Esophagus squamous epithelium (tissue), 5 donors: ENCODE measurements at regions not wholly inside any gene's neighbourhood (a gene's known extent, or its start where the extent isn't known, plus 50 kb on each side); places are given as distances from the start of the nearest gene placed in this dataset.
A peak's percentile ranks its signal among the peaks of the same experiment; 100 is the strongest.

Experiments used
- DNase-seq: peaks from one replicate; lab custom pipeline; 2025; lab: John Stamatoyannopoulos, UW
- H3K27ac ChIP-seq, 4 donors: fragments of 200-600 bp; sonication (generic); one replicate each; pipeline ENCODE4 v1.5.1; 2016 to 2019; ENCODE audit warnings: mild to moderate bottlenecking in 1 of 4
- H3K27me3 ChIP-seq, 4 donors: fragments of 200-600 bp; sonication (generic); 1 replicate in 3 of 4; 2 replicates in 1 of 4; pipeline versions ENCODE4 v1.5.1 to v1.6.0; 2017 to 2021; ENCODE audit warnings: antibody characterized with exemption in 1 of 4
- H3K36me3 ChIP-seq, 3 donors: fragments of 200-600 bp; sonication (generic); one replicate each; pipeline ENCODE4 v1.5.1; 2016 to 2019
- H3K4me1 ChIP-seq, 3 donors: fragments of 200-600 bp; sonication (generic); one replicate each; pipeline ENCODE4 v1.5.1; 2017 to 2019
- H3K4me3 ChIP-seq, 4 donors: fragments of 200-600 bp; sonication (generic); 1 replicate in 3 of 4; 2 replicates in 1 of 4; pipeline ENCODE4 v1.5.1; 2016 to 2019; ENCODE audit warnings: mild to moderate bottlenecking in 2 of 4, moderate library complexity in 1 of 4
- H3K9me3 ChIP-seq, 3 donors: fragments of 200-600 bp; sonication (generic); one replicate each; pipeline ENCODE4 v1.5.1; 2016 to 2019
- CTCF ChIP-seq, 6 experiments: fragments of 450-650 bp in 4 of 6; fragments of 200-600 bp in 2 of 6; sonication (generic) in 2 of 6; IDR thresholded peaks; one replicate each; pipeline ENCODE4 v1.5.1; 2016 to 2019; ENCODE audit warnings: antibody characterized with exemption in 6 of 6, mild to moderate bottlenecking in 4 of 6, moderate library complexity in 4 of 6
- POLR2A ChIP-seq, 4 donors: fragments of 450-650 bp; IDR thresholded peaks; one replicate each; pipeline ENCODE4 v1.6.1; 2017; ENCODE audit warnings: antibody characterized with exemption in 4 of 4, mild to moderate bottlenecking in 4 of 4, moderate library complexity in 3 of 4
- WGBS, 2 donors: methylation state at CpG; one replicate each; pipeline ENCODE4 v1.1.5; 2018; 5-methylcytosine and 5-hydroxymethylcytosine counted together
- intact Hi-C: fragments of 100-400 bp; cut with DNase I; formaldehyde crosslinking; loops from one replicate; pipeline ENCODE4 v1.15.0; 2022
- donor health status: DM: yes; HTN: yes; CAD: no.

- 58 to 70% methylated on average over 5 of the region's 5 CpGs for WGBS, 2 donors
- Histone ChIP-seq H3K27ac (peak overlapping the region in 3 of 4 donors; percentile 17 to 64 (median 49)), H3K9me3 (no peaks in the 10 kb centered on the region), H3K4me1 (peaks cover 0 to 11% (median 5%) of the 10 kb centered on the region in 3 donors), H3K27me3 (peaks cover 0 to 12% (median 0%) of the 10 kb centered on the region in 4 donors), H3K36me3 (no peaks in the 10 kb centered on the region), H3K4me3 (no peak overlapping the region)
- intact Hi-C loops: no loop called here
- DNase-seq: no peak
- TF ChIP-seq POLR2A (IDR thresholded peaks at IDR 0.05): no peak
- TF ChIP-seq CTCF (IDR thresholded peaks at IDR 0.05): no peak
Observed at GRCh38 chr10:78696791-78697395, 371.9 kb upstream of the ZMIZ1 start.

GRCh38 chr10:78699971-78700370 lies 368.8 kb upstream of the ZMIZ1 start:
- 75 to 85% methylated on average over 3 of the region's 3 CpGs for WGBS, 2 donors
- H3K27ac ChIP-seq: no peak overlapping the region
- H3K4me1 ChIP-seq: peaks cover 0 to 11% (median 5%) of the 10 kb centered on the region in 3 donors
- no peak for TF ChIP-seq POLR2A (IDR thresholded peaks at IDR 0.05)
- TF ChIP-seq CTCF (IDR thresholded peaks at IDR 0.05): no peak
- intact Hi-C loops: no loop called here
- H3K9me3 ChIP-seq: no peaks in the 10 kb centered on the region
- H3K27me3 ChIP-seq: peaks cover 0 to 5% (median 0%) of the 10 kb centered on the region in 4 donors
- DNase-seq: no peak
- H3K4me3 ChIP-seq: no peak overlapping the region
- no peaks in the 10 kb centered on the region for H3K36me3 ChIP-seq

- no peak for DNase-seq
- intact Hi-C loops: no loop called here
- H3K9me3 ChIP-seq: no peaks in the 10 kb centered on the region
Observed at GRCh38 chr10:78700413-78700812, 368.4 kb upstream of the ZMIZ1 start.

GRCh38 chr10:78700816-78701520 lies 367.8 kb upstream of the ZMIZ1 start:
- no peak overlapping the region for H3K4me3 ChIP-seq
- TF ChIP-seq POLR2A (IDR thresholded peaks at IDR 0.05) (no peak), CTCF (IDR thresholded peaks at IDR 0.05) (no peak)
- H3K9me3 ChIP-seq: no peaks in the 10 kb centered on the region
- H3K27me3 ChIP-seq: peaks cover 0 to 5% (median 0%) of the 10 kb centered on the region in 4 donors
- peaks cover 0 to 11% (median 5%) of the 10 kb centered on the region in 3 donors for H3K4me1 ChIP-seq
- intact Hi-C loops: no loop called here
- DNase-seq: no peak
- no peaks in the 10 kb centered on the region for H3K36me3 ChIP-seq
- no peak overlapping the region for H3K27ac ChIP-seq
- WGBS, 2 donors: 80 to 100% methylated on average over 2 of the region's 2 CpGs

More at GRCh38 chr10:78700413-78700812, 368.4 kb upstream of the ZMIZ1 start:
- peaks cover 0 to 11% (median 5%) of the 10 kb centered on the region in 3 donors for H3K4me1 ChIP-seq
- no peaks in the 10 kb centered on the region for H3K36me3 ChIP-seq
- H3K27me3 ChIP-seq: peaks cover 0 to 5% (median 0%) of the 10 kb centered on the region in 4 donors
- TF ChIP-seq CTCF (IDR thresholded peaks at IDR 0.05) (no peak), POLR2A (IDR thresholded peaks at IDR 0.05) (no peak)
- no peak overlapping the region for H3K27ac ChIP-seq
- no peak overlapping the region for H3K4me3 ChIP-seq

GRCh38 chr10:78702186-78702585 lies 366.6 kb upstream of the ZMIZ1 start:
- no peaks in the 10 kb centered on the region for H3K9me3 ChIP-seq
- no peaks in the 10 kb centered on the region for H3K27me3 ChIP-seq
- no peak overlapping the region for H3K27ac ChIP-seq
- no peak for DNase-seq
- no peak overlapping the region for H3K4me3 ChIP-seq
- H3K4me1 ChIP-seq: peaks cover 0 to 6% (median 5%) of the 10 kb centered on the region in 3 donors
- WGBS, 2 donors: 84 to 87% methylated on average over 3 to 6 of the region's 8 CpGs
- H3K36me3 ChIP-seq: no peaks in the 10 kb centered on the region
- intact Hi-C loops: no loop called here
- no peak for TF ChIP-seq CTCF (IDR thresholded peaks at IDR 0.05)
- TF ChIP-seq POLR2A (IDR thresholded peaks at IDR 0.05): no peak
